ENCODE measurements at regions not wholly inside any gene's neighbourhood (a gene's known extent, or its start where the extent isn't known, plus 50 kb on each side); places are given as distances from the start of the nearest gene placed in this dataset.

DNA sequence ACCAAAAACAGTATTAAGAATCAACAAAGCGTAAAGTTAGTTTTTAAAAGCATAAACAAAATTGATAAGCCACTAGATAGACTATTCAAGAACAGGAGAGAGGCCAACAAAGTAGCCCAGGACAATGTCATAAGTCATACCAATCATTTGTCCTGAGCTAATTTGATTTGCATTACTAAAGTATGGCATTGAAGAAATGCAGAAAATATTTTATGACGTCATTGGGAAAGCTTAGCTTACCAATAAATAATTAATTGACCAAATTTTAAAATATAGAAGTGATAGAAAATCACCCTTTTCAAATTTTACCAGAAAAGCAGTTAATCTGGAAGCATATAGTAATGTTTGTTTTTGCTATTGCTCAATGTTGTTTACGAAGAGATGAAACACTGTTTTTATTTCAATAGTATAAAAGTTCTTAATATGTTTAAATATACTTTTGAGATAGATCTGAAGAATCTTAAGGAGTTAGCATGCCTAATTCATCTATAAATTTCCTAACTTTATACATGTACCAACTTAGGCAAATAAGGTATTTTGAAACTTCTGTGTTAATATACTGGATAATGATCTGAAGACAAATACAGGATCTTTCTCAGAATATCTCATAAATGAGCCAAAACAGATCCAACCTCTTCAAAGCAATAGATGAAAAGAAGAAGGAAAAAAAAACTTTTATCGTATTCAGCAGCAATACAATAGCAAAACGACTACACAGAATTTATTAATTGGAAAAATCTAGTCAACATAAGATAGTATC lies 1118.5 kb downstream of the SLC16A7 start:
- TF ChIP-seq CTCF (IDR thresholded peaks at IDR 0.05; ENCODE audit: low read depth, low read length, poor library complexity, severe bottlenecking) (no peak), EZH2phosphoT487 (IDR thresholded peaks at IDR 0.05; ENCODE audit: borderline replicate concordance, low read length) (no peak)

Measured in DOHH2 (cell line).